BLaER1 (cell line): ENCODE measurements at regions not wholly inside any gene's neighbourhood (a gene's known extent, or its start where the extent isn't known, plus 50 kb on each side); places are given as distances from the start of the nearest gene placed in this dataset.

Source experiments
- H3K27ac ChIP-seq: shearing (Covaris generic); formaldehyde crosslinking; 2 replicates; pipeline ENCODE4 v1.8.1; 2022
- H3K27me3 ChIP-seq: shearing (Covaris generic); formaldehyde crosslinking; 2 replicates; pipeline ENCODE4 v1.8.1; 2022
- H3K36me3 ChIP-seq: shearing (Covaris generic); formaldehyde crosslinking; 2 replicates; pipeline ENCODE4 v1.8.1; 2022
- H3K4me1 ChIP-seq: shearing (Covaris generic); formaldehyde crosslinking; 2 replicates; pipeline ENCODE4 v1.8.1; 2022
- H3K4me2 ChIP-seq: shearing (Covaris generic); formaldehyde crosslinking; 2 replicates; pipeline ENCODE4 v1.8.1; 2022
- H3K4me3 ChIP-seq: shearing (Covaris generic); formaldehyde crosslinking; 2 replicates; pipeline ENCODE4 v1.8.1; 2022
- H3K9ac ChIP-seq: shearing (Covaris generic); formaldehyde crosslinking; 2 replicates; pipeline ENCODE4 v1.8.1; 2022
- H3K9me3 ChIP-seq: shearing (Covaris generic); formaldehyde crosslinking; 2 replicates; pipeline ENCODE4 v1.8.1; 2022
- H4K20me1 ChIP-seq: shearing (Covaris generic); formaldehyde crosslinking; 2 replicates; pipeline ENCODE4 v1.8.1; 2022
- Cebpa-rat ChIP-seq: shearing (Covaris generic); IDR thresholded peaks from 2 replicates; pipeline ENCODE4 v1.8.1; 2022

GRCh38 chr10:130481076-130481930, 345.1 kb downstream of the GLRX3 start:
- Histone ChIP-seq H3K4me3 (no peak overlapping the region), H3K4me1 (peaks cover 20% of the 10 kb centered on the region), H3K4me2 (no peak overlapping the region), H4K20me1 (no peaks in the 10 kb centered on the region), H3K27me3 (no peaks in the 10 kb centered on the region), H3K27ac (no peak overlapping the region), H3K9me3 (no peaks in the 10 kb centered on the region), H3K9ac (no peak overlapping the region), H3K36me3 (no peaks in the 10 kb centered on the region)
- TF ChIP-seq Cebpa-rat, result no peak

DNA sequence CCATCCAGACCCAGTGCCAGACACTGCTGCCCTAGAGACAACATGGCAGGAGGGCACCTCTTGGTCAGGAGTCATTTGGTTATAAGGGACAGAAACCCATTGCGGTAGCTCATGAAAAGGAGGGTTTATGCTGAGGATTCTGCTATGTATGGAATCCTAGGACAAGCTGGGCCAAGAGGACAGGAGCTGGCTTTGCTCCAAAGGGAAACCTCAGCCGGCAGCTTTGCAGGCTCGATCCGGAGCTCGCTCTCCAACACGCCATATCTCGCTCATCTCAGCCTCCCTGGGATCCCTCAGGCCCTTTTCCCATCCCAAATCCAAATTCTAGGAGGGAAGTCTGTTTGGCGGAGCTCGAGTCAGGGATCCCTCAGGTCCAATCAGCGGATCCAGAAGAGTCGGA, 345.7 kb downstream of the GLRX3 start:
- H3K9ac ChIP-seq, result no peak overlapping the region
- H3K27me3 ChIP-seq, result no peaks in the 10 kb centered on the region
- no peak overlapping the region for H3K4me3 ChIP-seq
- H3K9me3 ChIP-seq, result no peaks in the 10 kb centered on the region
- H3K4me1 ChIP-seq, result peaks cover 13% of the 10 kb centered on the region
- TF ChIP-seq Cebpa-rat, result no peak
- H3K4me2 ChIP-seq, result no peak overlapping the region
- H3K27ac ChIP-seq, result no peak overlapping the region
- H4K20me1 ChIP-seq, result no peaks in the 10 kb centered on the region
- no peaks in the 10 kb centered on the region for H3K36me3 ChIP-seq

DNA sequence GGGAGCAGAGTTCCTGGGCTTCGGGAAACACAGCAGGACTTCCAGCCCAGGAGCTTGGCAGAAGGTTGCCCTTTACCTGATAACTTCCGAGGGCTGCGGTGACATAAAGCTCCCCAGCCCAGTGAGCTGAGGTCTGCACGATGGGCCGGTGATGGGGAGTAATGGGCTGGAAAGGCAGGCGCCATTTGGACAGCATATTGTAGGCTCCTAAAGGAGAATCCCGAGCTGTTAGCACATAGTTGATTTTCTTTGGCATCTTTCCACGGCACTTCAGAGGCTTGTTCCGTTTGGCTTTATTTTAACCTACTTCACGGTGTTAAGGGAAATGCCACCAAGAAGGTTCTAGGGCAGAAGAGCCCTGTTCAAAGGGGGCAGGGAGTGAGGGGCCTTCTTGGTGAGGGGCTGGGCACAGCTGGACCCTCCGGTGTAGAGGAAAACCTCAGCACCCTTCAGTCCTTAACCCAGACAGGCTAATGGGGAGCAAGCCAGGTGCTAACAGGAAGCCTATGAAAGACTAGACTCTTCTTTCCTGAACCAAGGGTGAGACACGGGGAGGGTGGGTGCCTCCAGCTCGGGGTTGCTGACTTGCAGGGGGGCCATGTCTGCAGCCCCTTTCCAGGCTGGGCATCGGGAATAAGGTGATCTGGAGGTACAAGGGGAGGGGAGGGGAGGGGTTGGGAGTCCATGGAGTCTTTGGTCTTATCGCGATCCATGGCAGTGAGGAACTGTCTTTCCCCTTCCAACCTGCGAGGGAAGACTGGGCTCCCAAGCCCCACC, 347.7 kb downstream of the GLRX3 start:
- no peak for TF ChIP-seq Cebpa-rat
- Histone ChIP-seq H3K9ac (no peak overlapping the region), H3K4me1 (peaks cover 10% of the 10 kb centered on the region), H3K36me3 (no peaks in the 10 kb centered on the region), H3K27me3 (no peaks in the 10 kb centered on the region), H3K4me3 (no peak overlapping the region), H3K27ac (no peak overlapping the region), H4K20me1 (no peaks in the 10 kb centered on the region), H3K4me2 (no peak overlapping the region), H3K9me3 (no peaks in the 10 kb centered on the region)

DNA sequence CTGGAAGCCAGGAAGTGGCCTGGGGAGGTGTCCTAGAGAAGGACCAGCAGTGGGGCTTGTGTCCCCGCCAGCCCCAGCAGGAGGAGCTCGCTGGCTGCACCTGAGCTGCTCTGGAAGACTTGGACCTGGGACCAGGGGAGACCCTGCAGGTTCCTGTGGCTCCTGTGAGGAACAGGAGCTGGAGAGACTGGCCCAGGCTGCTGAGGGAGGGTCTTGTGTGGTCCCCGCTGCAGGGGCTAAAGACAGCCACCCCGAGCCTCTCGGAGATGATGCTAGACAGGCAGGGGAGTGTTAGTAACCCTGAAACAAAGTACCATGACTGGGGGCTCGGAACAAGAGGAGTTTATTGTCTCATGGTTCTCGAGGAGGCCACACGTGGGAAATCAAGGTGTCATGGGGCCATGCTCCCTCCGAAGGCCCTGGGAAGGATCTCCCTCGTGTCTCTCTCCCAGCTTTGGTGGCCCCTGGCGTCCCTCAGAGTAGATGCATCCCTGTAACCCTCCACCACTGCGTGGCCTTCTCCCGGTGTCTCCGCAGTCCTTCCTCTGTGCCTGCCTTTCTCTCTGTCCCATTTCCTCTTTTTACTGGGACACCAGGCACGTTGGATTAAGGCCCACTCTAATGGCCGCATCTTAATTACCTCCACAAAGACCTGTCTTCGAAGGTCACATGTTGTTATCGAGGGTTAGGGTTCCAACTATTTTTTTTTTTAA, 348.4 kb downstream of the GLRX3 start:
- H3K27me3 ChIP-seq, result no peaks in the 10 kb centered on the region

GRCh38 chr10:130485236-130485957, 349.2 kb downstream of the GLRX3 start:
- Histone ChIP-seq H3K4me1 (peaks cover 10% of the 10 kb centered on the region), H3K9me3 (no peaks in the 10 kb centered on the region), H4K20me1 (no peaks in the 10 kb centered on the region), H3K36me3 (no peaks in the 10 kb centered on the region), H3K4me3 (no peak overlapping the region), H3K9ac (no peak overlapping the region), H3K4me2 (no peak overlapping the region), H3K27me3 (no peaks in the 10 kb centered on the region), H3K27ac (no peak overlapping the region)
- no peak for TF ChIP-seq Cebpa-rat

More for the DNA sequence above, 348.4 kb downstream of the GLRX3 start:
- Histone ChIP-seq H3K4me2 (no peak overlapping the region), H3K9me3 (no peaks in the 10 kb centered on the region), H4K20me1 (no peaks in the 10 kb centered on the region), H3K27ac (no peak overlapping the region), H3K4me1 (peaks cover 10% of the 10 kb centered on the region), H3K4me3 (no peak overlapping the region), H3K9ac (no peak overlapping the region), H3K36me3 (no peaks in the 10 kb centered on the region)
- TF ChIP-seq Cebpa-rat, result no peak

DNA sequence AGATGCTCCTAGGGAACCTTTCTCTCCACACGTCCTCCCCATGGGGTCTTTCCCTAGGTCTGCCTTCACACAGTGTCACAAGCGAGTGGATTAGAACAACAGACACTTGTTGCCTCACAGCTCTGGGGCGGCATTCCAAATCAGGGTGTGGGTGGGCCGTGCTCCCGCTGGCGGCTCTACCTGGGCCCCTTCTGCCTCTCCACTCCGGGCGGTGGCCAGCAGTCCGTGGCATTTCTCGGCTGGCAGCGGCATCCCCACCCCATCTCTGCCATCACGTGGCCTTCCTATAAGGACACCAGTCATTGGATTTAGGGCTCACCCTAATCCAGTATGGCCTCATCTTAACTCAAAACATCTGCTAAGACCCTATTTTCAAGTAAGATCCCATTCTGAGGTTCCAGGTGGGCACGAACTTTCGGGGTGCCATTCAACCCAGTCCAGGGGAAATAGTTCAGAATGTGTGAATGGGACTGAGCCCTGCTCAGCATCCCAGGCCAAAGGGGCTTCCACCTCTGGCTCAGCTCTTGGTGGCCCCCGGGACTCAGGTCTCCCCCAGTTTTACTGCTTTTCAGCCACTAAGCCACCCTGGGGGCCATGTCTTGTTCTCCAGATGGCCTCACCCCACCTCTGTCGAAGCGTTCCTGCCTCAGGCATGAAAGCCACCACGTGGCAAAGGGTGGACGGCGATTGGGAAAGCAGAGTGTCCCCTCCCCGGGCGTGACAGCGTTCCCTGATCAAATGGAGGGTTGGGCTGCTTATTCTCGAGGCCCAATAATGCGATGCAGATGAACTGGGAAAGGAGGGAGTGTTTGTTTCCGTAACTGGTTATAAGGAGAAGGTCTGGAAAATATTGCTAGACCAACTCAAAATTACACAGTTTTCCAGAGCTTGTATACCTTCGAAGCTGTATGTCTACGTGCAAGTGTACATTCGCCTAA, 350.0 kb downstream of the GLRX3 start:
- TF ChIP-seq Cebpa-rat, result no peak

GRCh38 chr10:130486906-130487305, 350.7 kb downstream of the GLRX3 start:
- Histone ChIP-seq H3K9ac (no peak overlapping the region), H3K27me3 (no peaks in the 10 kb centered on the region), H3K4me3 (no peak overlapping the region), H4K20me1 (no peaks in the 10 kb centered on the region), H3K27ac (no peak overlapping the region), H3K36me3 (no peaks in the 10 kb centered on the region), H3K9me3 (no peaks in the 10 kb centered on the region), H3K4me2 (no peak overlapping the region), H3K4me1 (no peaks in the 10 kb centered on the region)
- no peak for TF ChIP-seq Cebpa-rat

More for the DNA sequence above, 350.0 kb downstream of the GLRX3 start:
- H3K4me2 ChIP-seq, result no peak overlapping the region
- peaks cover 5% of the 10 kb centered on the region for H3K4me1 ChIP-seq
- H3K4me3 ChIP-seq, result no peak overlapping the region
- no peak overlapping the region for H3K27ac ChIP-seq
- H3K9ac ChIP-seq, result no peak overlapping the region
- no peaks in the 10 kb centered on the region for H3K9me3 ChIP-seq
- H3K27me3 ChIP-seq, result no peaks in the 10 kb centered on the region
- no peaks in the 10 kb centered on the region for H3K36me3 ChIP-seq
- H4K20me1 ChIP-seq, result no peaks in the 10 kb centered on the region

GRCh38 chr10:130487566-130487965, 351.4 kb downstream of the GLRX3 start:
- Histone ChIP-seq H3K9ac (no peak overlapping the region), H3K27me3 (no peaks in the 10 kb centered on the region), H3K27ac (no peak overlapping the region), H3K4me2 (no peak overlapping the region), H4K20me1 (no peaks in the 10 kb centered on the region), H3K36me3 (no peaks in the 10 kb centered on the region), H3K9me3 (no peaks in the 10 kb centered on the region), H3K4me1 (no peaks in the 10 kb centered on the region), H3K4me3 (no peak overlapping the region)
- no peak for TF ChIP-seq Cebpa-rat

- Histone ChIP-seq H3K4me2 (no peak overlapping the region), H3K4me3 (no peak overlapping the region), H3K27ac (no peak overlapping the region), H3K27me3 (no peaks in the 10 kb centered on the region), H3K4me1 (no peaks in the 10 kb centered on the region), H3K9ac (no peak overlapping the region), H3K36me3 (no peaks in the 10 kb centered on the region), H4K20me1 (no peaks in the 10 kb centered on the region), H3K9me3 (no peaks in the 10 kb centered on the region)
- TF ChIP-seq Cebpa-rat, result no peak
Observed at GRCh38 chr10:130489891-130490290, 353.7 kb downstream of the GLRX3 start.
